Hepatocyte (in vitro differentiated cells): ENCODE measurements at regions not wholly inside any gene's neighbourhood (a gene's known extent, or its start where the extent isn't known, plus 50 kb on each side); places are given as distances from the start of the nearest gene placed in this dataset.

Experiments
- DNase-seq: peaks from one replicate; pipeline ENCODE4 v3.0.0-alpha.2; 2016; ENCODE audit warnings: low spot score
- H2AFZ ChIP-seq: fragments of 200-600 bp; sonication (generic); 2 replicates; pipeline ENCODE4 v1.6.0; 2016; ENCODE audit warnings: antibody characterized with exemption, mild to moderate bottlenecking
- H3K27ac ChIP-seq: fragments of 200-600 bp; sonication (generic); 2 replicates; pipeline ENCODE4 v1.5.1; 2016; ENCODE audit warnings: mild to moderate bottlenecking
- H3K27me3 ChIP-seq: fragments of 200-600 bp; sonication (generic); 2 replicates; pipeline ENCODE4 v1.6.1; 2016
- H3K36me3 ChIP-seq: fragments of 200-600 bp; sonication (generic); replicated peaks from 2 replicates; pipeline ENCODE4 v1.5.1; 2016; ENCODE audit warnings: low read depth; ENCODE audit not compliant: insufficient read depth
- H3K4me1 ChIP-seq: fragments of 200-600 bp; sonication (generic); 2 replicates; pipeline ENCODE4 v1.5.1; 2016; ENCODE audit warnings: mild to moderate bottlenecking, moderate library complexity; ENCODE audit not compliant: insufficient read depth
- H3K4me2 ChIP-seq: fragments of 200-600 bp; sonication (generic); 2 replicates; pipeline ENCODE4 v1.6.0; 2016
- H3K4me3 ChIP-seq: fragments of 200-600 bp; sonication (generic); 2 replicates; pipeline ENCODE4 v1.5.1; 2016; ENCODE audit warnings: mild to moderate bottlenecking
- H3K79me2 ChIP-seq: fragments of 200-600 bp; sonication (generic); 2 replicates; pipeline ENCODE4 v1.6.0; 2017; ENCODE audit warnings: mild to moderate bottlenecking
- H3K9me2 ChIP-seq: fragments of 200-600 bp; sonication (generic); replicated peaks from 2 replicates; pipeline ENCODE4 v1.6.0; 2017; ENCODE audit warnings: mild to moderate bottlenecking; ENCODE audit not compliant: insufficient read depth
- H3K9me3 ChIP-seq: fragments of 200-600 bp; sonication (generic); 2 replicates; pipeline ENCODE4 v1.5.1; 2016; ENCODE audit warnings: low read depth, mild to moderate bottlenecking
- H4K20me1 ChIP-seq: fragments of 200-600 bp; sonication (generic); 2 replicates; pipeline ENCODE4 v1.6.0; 2016; ENCODE audit warnings: mild to moderate bottlenecking; ENCODE audit not compliant: insufficient read depth, poor library complexity, severe bottlenecking
- CTCF ChIP-seq: fragments of 200-600 bp; sonication (generic); IDR thresholded peaks from 2 replicates; pipeline ENCODE4 v1.5.1; 2016; ENCODE audit warnings: antibody characterized with exemption, mild to moderate bottlenecking; ENCODE audit not compliant: poor library complexity
- EZH2 ChIP-seq: fragments of 200-600 bp; sonication (generic); IDR thresholded peaks from 2 replicates; pipeline ENCODE4 v1.6.1; 2016; ENCODE audit warnings: antibody characterized with exemption, mild to moderate bottlenecking, borderline replicate concordance
- EZH2phosphoT487 ChIP-seq: fragments of 200-600 bp; sonication (generic); IDR thresholded peaks from one replicate; pipeline ENCODE4 v1.6.1; 2018; ENCODE audit warnings: antibody characterized with exemption, mild to moderate bottlenecking, low read depth, moderate library complexity; ENCODE audit not compliant: unreplicated experiment, severe bottlenecking
- WGBS: methylation state at CpG from one replicate; pipeline ENCODE4 v1.1.6; 2016; ENCODE audit warnings: low lambda C conversion rate; ENCODE audit errors: missing lambda C conversion rate; 5-methylcytosine and 5-hydroxymethylcytosine counted together

GRCh38 chr15:85943151-85943550 is 136.5 kb upstream of the AGBL1 start:
- no peaks in the 10 kb centered on the region for H3K36me3 ChIP-seq
- H3K27me3 ChIP-seq, result no peaks in the 10 kb centered on the region
- no peaks in the 10 kb centered on the region for H3K4me1 ChIP-seq
- H3K79me2 ChIP-seq, result no peaks in the 10 kb centered on the region
- H4K20me1 ChIP-seq, result no peaks in the 10 kb centered on the region
- no peak overlapping the region for H3K4me2 ChIP-seq
- no peaks in the 10 kb centered on the region for H3K9me3 ChIP-seq
- WGBS, result 88% methylated on average over 4 of the region's 4 CpGs
- H2AFZ ChIP-seq, result no peak overlapping the region
- H3K27ac ChIP-seq, result peak overlapping the region; percentile 69
- DNase-seq, result no peak
- no peak overlapping the region for H3K4me3 ChIP-seq
- TF ChIP-seq EZH2phosphoT487 (no peak), CTCF (no peak), EZH2 (no peak)
- H3K9me2 ChIP-seq, result no peaks in the 10 kb centered on the region

GRCh38 chr15:85943791-85944190 is 135.9 kb upstream of the AGBL1 start:
- Histone ChIP-seq H4K20me1 (no peaks in the 10 kb centered on the region), H3K27me3 (no peaks in the 10 kb centered on the region), H3K9me2 (no peaks in the 10 kb centered on the region), H3K9me3 (no peaks in the 10 kb centered on the region), H3K79me2 (no peaks in the 10 kb centered on the region), H3K4me3 (no peak overlapping the region), H3K4me1 (no peaks in the 10 kb centered on the region), H3K27ac (peak overlapping the region; percentile 69), H3K4me2 (no peak overlapping the region), H3K36me3 (no peaks in the 10 kb centered on the region), H2AFZ (no peak overlapping the region)
- no peak for DNase-seq
- WGBS, result 76% methylated on average over 2 of the region's 2 CpGs
- TF ChIP-seq EZH2, result no peak
- TF ChIP-seq EZH2phosphoT487, result no peak
- TF ChIP-seq CTCF, result no peak

GRCh38 chr15:85947021-85947420 is 132.7 kb upstream of the AGBL1 start:
- Histone ChIP-seq H3K79me2 (no peaks in the 10 kb centered on the region), H3K36me3 (no peaks in the 10 kb centered on the region), H3K4me1 (no peaks in the 10 kb centered on the region), H3K4me3 (no peak overlapping the region), H3K9me2 (no peaks in the 10 kb centered on the region), H3K9me3 (no peaks in the 10 kb centered on the region), H4K20me1 (no peaks in the 10 kb centered on the region), H3K4me2 (no peak overlapping the region), H3K27me3 (no peaks in the 10 kb centered on the region), H2AFZ (no peak overlapping the region), H3K27ac (no peak overlapping the region)
- WGBS, result 74% methylated on average over 3 of the region's 3 CpGs
- no peak for DNase-seq
- TF ChIP-seq CTCF, result no peak
- no peak for TF ChIP-seq EZH2phosphoT487
- TF ChIP-seq EZH2, result no peak

- TF ChIP-seq CTCF (no peak), EZH2phosphoT487 (no peak), EZH2 (no peak)
- Histone ChIP-seq H3K79me2 (no peaks in the 10 kb centered on the region), H3K9me3 (no peaks in the 10 kb centered on the region), H3K9me2 (no peaks in the 10 kb centered on the region), H3K27me3 (no peaks in the 10 kb centered on the region), H3K4me3 (no peak overlapping the region), H4K20me1 (no peaks in the 10 kb centered on the region), H3K4me2 (no peak overlapping the region), H3K27ac (no peak overlapping the region), H3K4me1 (no peaks in the 10 kb centered on the region), H3K36me3 (no peaks in the 10 kb centered on the region), H2AFZ (no peak overlapping the region)
- WGBS, result 94% methylated on average over 7 of the region's 7 CpGs
- DNase-seq, result no peak
These were observed 131.7 kb upstream of the AGBL1 start for GRCh38 chr15:85947936-85948335.
